ENCODE measurements at regions not wholly inside any gene's neighbourhood (a gene's known extent, or its start where the extent isn't known, plus 50 kb on each side); places are given as distances from the start of the nearest gene placed in this dataset.

GRCh38 chr2:133975676-133976428, 278.0 kb upstream of the MGAT5 start:
- Histone ChIP-seq H3K9me2 (ENCODE audit: insufficient read depth, low read length) (no peaks in the 10 kb centered on the region), H3K27ac (ENCODE audit: low read length) (no peak overlapping the region), H3K9me3 (ENCODE audit: low read length) (no peaks in the 10 kb centered on the region), H2AFZ (ENCODE audit: low read depth, low read length) (no peak overlapping the region), H4K20me1 (ENCODE audit: insufficient read depth) (no peaks in the 10 kb centered on the region), H3K79me2 (replicated peaks; ENCODE audit: insufficient read depth, low read length) (no peaks in the 10 kb centered on the region), H3F3A (ENCODE audit: insufficient read depth, low read length, poor library complexity, severe bottlenecking) (no peaks in the 10 kb centered on the region), H3K9ac (ENCODE audit: low read length) (no peak overlapping the region), H3K36me3 (ENCODE audit: insufficient read depth, low read length) (no peaks in the 10 kb centered on the region), H3K4me3 (ENCODE audit: low read length) (no peak overlapping the region), H3K4me2 (ENCODE audit: low read length) (no peak overlapping the region), H3K27me3 (ENCODE audit: insufficient read depth, low read depth, low read length) (no peaks in the 10 kb centered on the region)
- TF ChIP-seq TAF1 (IDR thresholded peaks at IDR 0.05; ENCODE audit: low read depth), result no peak
- no peak for TF ChIP-seq EP300 (conservative IDR thresholded peaks at IDR 0.05; ENCODE audit: poor library complexity, severe bottlenecking)
- no peak for TF ChIP-seq CTCF (IDR thresholded peaks at IDR 0.05; ENCODE audit: poor library complexity, severe bottlenecking)
- no peak for TF ChIP-seq RAD21 (conservative IDR thresholded peaks at IDR 0.05)
- no peak for TF ChIP-seq SMC3 (conservative IDR thresholded peaks at IDR 0.05; ENCODE audit: poor library complexity)
- TF ChIP-seq EZH2 (IDR thresholded peaks at IDR 0.05; ENCODE audit: borderline replicate concordance, insufficient read depth, low read length, poor library complexity, severe bottlenecking), result no peak
- TF ChIP-seq POLR2AphosphoS5 (IDR thresholded peaks at IDR 0.05), result no peak
- TF ChIP-seq MXI1 (conservative IDR thresholded peaks at IDR 0.05; ENCODE audit: poor library complexity, severe bottlenecking), result no peak
- TF ChIP-seq REST (IDR thresholded peaks at IDR 0.05; ENCODE audit: borderline replicate concordance), result no peak

- no peak overlapping the region for H3K4me3 ChIP-seq (ENCODE audit: low read length)
- no peak overlapping the region for H3K4me2 ChIP-seq (ENCODE audit: low read length)
- H2AFZ ChIP-seq (ENCODE audit: low read depth, low read length), result no peak overlapping the region
- no peaks in the 10 kb centered on the region for H3F3A ChIP-seq (ENCODE audit: insufficient read depth, low read length, poor library complexity, severe bottlenecking)
- no peaks in the 10 kb centered on the region for H3K79me2 ChIP-seq (replicated peaks; ENCODE audit: insufficient read depth, low read length)
- no peaks in the 10 kb centered on the region for H3K9me2 ChIP-seq (ENCODE audit: insufficient read depth, low read length)
- no peaks in the 10 kb centered on the region for H3K27me3 ChIP-seq (ENCODE audit: insufficient read depth, low read depth, low read length)
- TF ChIP-seq REST (IDR thresholded peaks at IDR 0.05; ENCODE audit: borderline replicate concordance) (no peak), RAD21 (conservative IDR thresholded peaks at IDR 0.05) (no peak), CTCF (IDR thresholded peaks at IDR 0.05; ENCODE audit: poor library complexity, severe bottlenecking) (no peak), EP300 (conservative IDR thresholded peaks at IDR 0.05; ENCODE audit: poor library complexity, severe bottlenecking) (no peak), MXI1 (conservative IDR thresholded peaks at IDR 0.05; ENCODE audit: poor library complexity, severe bottlenecking) (no peak), EZH2 (IDR thresholded peaks at IDR 0.05; ENCODE audit: borderline replicate concordance, insufficient read depth, low read length, poor library complexity, severe bottlenecking) (no peak), SMC3 (conservative IDR thresholded peaks at IDR 0.05; ENCODE audit: poor library complexity) (no peak), POLR2AphosphoS5 (IDR thresholded peaks at IDR 0.05) (no peak), TAF1 (IDR thresholded peaks at IDR 0.05; ENCODE audit: low read depth) (no peak)
- no peaks in the 10 kb centered on the region for H3K36me3 ChIP-seq (ENCODE audit: insufficient read depth, low read length)
- H3K9me3 ChIP-seq (ENCODE audit: low read length), result no peaks in the 10 kb centered on the region
- no peak overlapping the region for H3K27ac ChIP-seq (ENCODE audit: low read length)
- no peak overlapping the region for H3K9ac ChIP-seq (ENCODE audit: low read length)
- no peaks in the 10 kb centered on the region for H4K20me1 ChIP-seq (ENCODE audit: insufficient read depth)
Measured at GRCh38 chr2:133976659-133977058, 277.2 kb upstream of the MGAT5 start.
